HCT116 (cell line): ENCODE measurements at regions not wholly inside any gene's neighbourhood (a gene's known extent, or its start where the extent isn't known, plus 50 kb on each side); places are given as distances from the start of the nearest gene placed in this dataset.

ENCODE experiments used
- ATAC-seq: fragments of 200-7000 bp; cut with Tn5 transposase; 2 replicates; pipeline ENCODE4 v1.9.1; 2020; ENCODE audit warnings: mild to moderate bottlenecking, moderate library complexity
- BruUV-seq: library from RNA; stranded (reverse); fragments of 400-500 nt; replicated peaks from 2 replicates; lab custom pipeline; 2021; lab: Mats Ljungman, UMichigan
- CTCF ChIA-PET: fragments of 300-600 bp; sonication (Branson Sonifier 250); formaldehyde crosslinking; loops from one replicate; lab custom pipeline; 2021; ENCODE audit warnings: antibody characterized with exemption; lab: Charles Lee
- POLR2A ChIA-PET: fragments of 300-600, 350-600 bp; sonication (Branson Sonifier 250); formaldehyde crosslinking; loops from one replicate; lab custom pipeline; 2021; ENCODE audit warnings: antibody characterized with exemption; lab: Charles Lee
- RAD21 ChIA-PET, 2 experiments: fragments of 300-600 bp; sonication (Branson Sonifier 250); formaldehyde crosslinking; loops; one replicate each; lab custom pipeline; 2023; ENCODE audit warnings: low total read pairs in 2 of 2; ENCODE audit not compliant: uncharacterized antibody in 2 of 2, unreplicated experiment in 2 of 2, low non-redundant PET in 1 of 2; lab: Charles Lee
- DNase-seq: peaks from one replicate; pipeline ENCODE4 v3.0.0-alpha.2; 2010; ENCODE audit warnings: low read depth, low spot score
- H2AFZ ChIP-seq: fragments of 200-600 bp; shearing (Covaris generic), sonication (generic); 2 replicates; pipeline ENCODE4 v1.6.1; 2017; ENCODE audit warnings: low read depth, mixed run types, mixed read lengths, antibody characterized with exemption, low read length; ENCODE audit not compliant: poor library complexity, severe bottlenecking
- H3K27ac ChIP-seq: 2 replicates; pipeline ENCODE4 v1.5.1; 2012; ENCODE audit warnings: low read depth, low read length
- H3K27me3 ChIP-seq: fragments of 200-600 bp; sonication (generic); 2 replicates; pipeline ENCODE4 v1.6.1; 2016; ENCODE audit warnings: mixed run types, low read length, mixed read lengths; ENCODE audit not compliant: insufficient read depth
- H3K36me3 ChIP-seq, 2 experiments: fragments of 200-500 bp in 1 of 2; fragments of 200-600 bp in 1 of 2; sonication (Bioruptor generic) in 1 of 2; sonication (generic) in 1 of 2; 2 replicates each; pipeline versions ENCODE4 v1.5.1 to v1.6.1; 2014 to 2016; ENCODE audit warnings: low read length in 2 of 2, inconsistent platforms in 1 of 2, mixed read lengths in 1 of 2, mixed run types in 1 of 2; ENCODE audit not compliant: insufficient read depth in 2 of 2, control insufficient read depth in 1 of 2
- H3K4me1 ChIP-seq, 2 experiments: fragments of 200-600 bp in 1 of 2; sonication (generic) in 1 of 2; 2 replicates each; pipeline versions ENCODE4 v1.5.1 to v1.6.1; 2012 to 2017; ENCODE audit warnings: low read length in 2 of 2, inconsistent platforms in 1 of 2, mild to moderate bottlenecking in 1 of 2, mixed read lengths in 1 of 2, mixed run types in 1 of 2, moderate library complexity in 1 of 2; ENCODE audit not compliant: insufficient read depth in 2 of 2, control insufficient read depth in 1 of 2
- H3K4me2 ChIP-seq: fragments of 200-600 bp; sonication (generic); 2 replicates; pipeline ENCODE4 v1.6.1; 2017; ENCODE audit warnings: mixed run types, low read length, mixed read lengths
- H3K4me3 ChIP-seq, 2 experiments: fragments of 200-600 bp in 1 of 2; sonication (generic) in 1 of 2; replicated peaks in 1 of 2; 2 replicates each; pipeline ENCODE4 v1.5.1; 2011 to 2016; ENCODE audit warnings: low read length in 2 of 2, control low read depth in 1 of 2, low read depth in 1 of 2, mild to moderate bottlenecking in 1 of 2, mixed read lengths in 1 of 2, mixed run types in 1 of 2
- H3K79me2 ChIP-seq: fragments of 200-600 bp; sonication (generic); 2 replicates; pipeline ENCODE4 v1.6.1; 2017; ENCODE audit warnings: mild to moderate bottlenecking, mixed run types, low read length, moderate library complexity, mixed read lengths; ENCODE audit not compliant: insufficient read depth
- H3K9ac ChIP-seq: fragments of 200-600 bp; sonication (generic); 2 replicates; pipeline ENCODE4 v1.6.1; 2016; ENCODE audit warnings: low read length, mixed read lengths
- H3K9me2 ChIP-seq: fragments of 200-600 bp; sonication (generic), shearing (Covaris generic); 2 replicates; pipeline ENCODE4 v1.6.1; 2017; ENCODE audit warnings: mixed run types, mild to moderate bottlenecking, moderate library complexity; ENCODE audit not compliant: insufficient read depth
- H3K9me3 ChIP-seq, 2 experiments: fragments of 200-500 bp in 1 of 2; fragments of 200-600 bp in 1 of 2; sonication (Bioruptor generic) in 1 of 2; sonication (generic) in 1 of 2; 2 replicates each; pipeline ENCODE4 v1.6.1; 2014 to 2017; ENCODE audit warnings: low read length in 2 of 2, mixed read lengths in 2 of 2, inconsistent platforms in 1 of 2, low read depth in 1 of 2, mild to moderate bottlenecking in 1 of 2, mixed run types in 1 of 2, moderate library complexity in 1 of 2; ENCODE audit not compliant: control insufficient read depth in 1 of 2, insufficient read depth in 1 of 2
- H4K20me1 ChIP-seq: fragments of 200-600 bp; sonication (generic), shearing (Covaris generic); 2 replicates; pipeline ENCODE4 v1.6.1; 2017; ENCODE audit warnings: mixed run types, mild to moderate bottlenecking, moderate library complexity; ENCODE audit not compliant: insufficient read depth
- CBX3 ChIP-seq: IDR thresholded peaks from 2 replicates; pipeline ENCODE4 v1.6.1; 2012; ENCODE audit warnings: low read depth
- EZH2 ChIP-seq: fragments of 200-600 bp; sonication (generic); IDR thresholded peaks from 2 replicates; pipeline ENCODE4 v1.6.1; 2017; ENCODE audit warnings: antibody characterized with exemption, mixed run types
- EZH2phosphoT487 ChIP-seq: fragments of 200-600 bp; IDR thresholded peaks from 2 replicates; pipeline ENCODE4 v1.6.1; 2018; ENCODE audit warnings: antibody characterized with exemption, borderline replicate concordance
- JUND ChIP-seq: IDR thresholded peaks from 2 replicates; pipeline ENCODE4 v1.6.1; 2012
- POLR2AphosphoS5 ChIP-seq: IDR thresholded peaks from 2 replicates; pipeline ENCODE4 v1.6.1; 2011; ENCODE audit warnings: mild to moderate bottlenecking, low read depth, low read length, moderate library complexity
- RAD21 ChIP-seq: IDR thresholded peaks from 2 replicates; pipeline ENCODE4 v1.6.1; 2012; ENCODE audit warnings: low read depth, mild to moderate bottlenecking
- TCF7L2 ChIP-seq: IDR thresholded peaks from 2 replicates; pipeline ENCODE4 v1.7.0; 2011; ENCODE audit warnings: borderline replicate concordance, inconsistent platforms; ENCODE audit not compliant: insufficient read depth, insufficient read length; ENCODE audit errors: extremely low read depth
- ZNF274 ChIP-seq: fragments of 200-500 bp; sonication (Bioruptor generic); IDR thresholded peaks from 2 replicates; pipeline ENCODE4 v1.6.1; 2014; ENCODE audit warnings: mild to moderate bottlenecking, low read depth, low read length, inconsistent platforms
- intact Hi-C: fragments of 100-400 bp; cut with micrococcal nuclease; formaldehyde crosslinking; loops from 2 replicates; pipeline ENCODE4 v1.10.0; 2022
- TF ChIP-seq, protein P1 (sequence below): IDR thresholded peaks from 2 replicates; pipeline ENCODE4 v1.6.1; 2011; ENCODE audit warnings: mild to moderate bottlenecking, low read length, moderate library complexity; ENCODE audit not compliant: insufficient replicate concordance; ENCODE audit errors: extremely low read depth

- H3K79me2 ChIP-seq, result no peaks in the 10 kb centered on the region
- TF ChIP-seq, protein P1, sequence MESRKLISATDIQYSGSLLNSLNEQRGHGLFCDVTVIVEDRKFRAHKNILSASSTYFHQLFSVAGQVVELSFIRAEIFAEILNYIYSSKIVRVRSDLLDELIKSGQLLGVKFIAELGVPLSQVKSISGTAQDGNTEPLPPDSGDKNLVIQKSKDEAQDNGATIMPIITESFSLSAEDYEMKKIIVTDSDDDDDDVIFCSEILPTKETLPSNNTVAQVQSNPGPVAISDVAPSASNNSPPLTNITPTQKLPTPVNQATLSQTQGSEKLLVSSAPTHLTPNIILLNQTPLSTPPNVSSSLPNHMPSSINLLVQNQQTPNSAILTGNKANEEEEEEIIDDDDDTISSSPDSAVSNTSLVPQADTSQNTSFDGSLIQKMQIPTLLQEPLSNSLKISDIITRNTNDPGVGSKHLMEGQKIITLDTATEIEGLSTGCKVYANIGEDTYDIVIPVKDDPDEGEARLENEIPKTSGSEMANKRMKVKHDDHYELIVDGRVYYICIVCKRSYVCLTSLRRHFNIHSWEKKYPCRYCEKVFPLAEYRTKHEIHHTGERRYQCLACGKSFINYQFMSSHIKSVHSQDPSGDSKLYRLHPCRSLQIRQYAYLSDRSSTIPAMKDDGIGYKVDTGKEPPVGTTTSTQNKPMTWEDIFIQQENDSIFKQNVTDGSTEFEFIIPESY, result no peak
- TF ChIP-seq EZH2 (no peak), ZNF274 (no peak), CBX3 (no peak), POLR2AphosphoS5 (no peak), JUND (no peak), TCF7L2 (no peak), EZH2phosphoT487 (no peak), RAD21 (no peak)
- TF ChIP-seq, all 23 proteins: peak for 0
- ChIA-PET RAD21 (no interaction called here), CTCF (interaction anchor here (0.6 kb wide), 1 partner anchor 400 kb away, joined by 3 read pairs; no protein-coding TSS in a partner anchor), POLR2A (no interaction called here)
- Histone ChIP-seq H3K4me2 (peak overlapping the region; percentile 49), H2AFZ (peak overlapping the region; percentile 67), H3K27ac (no peak overlapping the region), H4K20me1 (no peaks in the 10 kb centered on the region), H3K36me3 (no peaks in the 10 kb centered on the region), H3K9me3 (no peaks in the 10 kb centered on the region), H3K27me3 (no peaks in the 10 kb centered on the region), H3K4me1 (peaks cover 7 to 13% of the 10 kb centered on the region in 2 experiments; a peak in 3 of 4 replicates), H3K4me3 (no peak overlapping the region), H3K9me2 (no peaks in the 10 kb centered on the region), H3K9ac (no peak overlapping the region)
- DNase-seq (no peak), ATAC-seq (no peak)
- BruUV-seq, result no TSS peak
- intact Hi-C loops, result no loop called here
Observed at GRCh38 chr2:82796132-82796531, 1662.9 kb downstream of the SUCLG1 start.
